Non-pigmented ciliary epithelial cell (primary cell): ENCODE measurements at regions not wholly inside any gene's neighbourhood (a gene's known extent, or its start where the extent isn't known, plus 50 kb on each side); places are given as distances from the start of the nearest gene placed in this dataset.
"Not testable (repeated sequence)": the region's sequence is repeated elsewhere in the genome, so short reads cannot be mapped to it uniquely, and the experiment has no call there.

Source experiments
- DNase-seq: peaks from one replicate; pipeline ENCODE4 v3.0.0-alpha.2; 2010; ENCODE audit warnings: low read depth

DNA sequence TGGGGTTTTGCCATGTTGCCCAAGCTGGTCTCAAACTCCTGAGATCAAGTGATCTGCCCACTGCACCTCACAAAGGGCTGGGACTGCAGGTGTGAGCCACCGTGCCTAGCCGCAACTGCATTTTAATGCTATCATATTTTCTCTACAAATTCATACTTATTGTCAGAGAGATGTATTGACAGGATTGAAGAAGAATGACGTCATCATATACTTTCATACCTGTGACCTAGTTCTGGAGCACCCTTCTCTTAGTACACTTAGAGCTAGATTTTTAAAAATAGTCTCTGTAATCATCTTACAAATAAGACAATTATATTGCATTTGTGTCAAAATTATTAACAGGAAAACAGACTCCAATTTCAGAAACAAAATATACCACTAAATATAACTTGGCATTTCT is 242.8 kb upstream of the PDZRN3 start:
- DNase-seq, result no peak

- DNase-seq, result no peak
Measured at GRCh38 chr3:73866846-73867245, 242.1 kb upstream of the PDZRN3 start.

DNA sequence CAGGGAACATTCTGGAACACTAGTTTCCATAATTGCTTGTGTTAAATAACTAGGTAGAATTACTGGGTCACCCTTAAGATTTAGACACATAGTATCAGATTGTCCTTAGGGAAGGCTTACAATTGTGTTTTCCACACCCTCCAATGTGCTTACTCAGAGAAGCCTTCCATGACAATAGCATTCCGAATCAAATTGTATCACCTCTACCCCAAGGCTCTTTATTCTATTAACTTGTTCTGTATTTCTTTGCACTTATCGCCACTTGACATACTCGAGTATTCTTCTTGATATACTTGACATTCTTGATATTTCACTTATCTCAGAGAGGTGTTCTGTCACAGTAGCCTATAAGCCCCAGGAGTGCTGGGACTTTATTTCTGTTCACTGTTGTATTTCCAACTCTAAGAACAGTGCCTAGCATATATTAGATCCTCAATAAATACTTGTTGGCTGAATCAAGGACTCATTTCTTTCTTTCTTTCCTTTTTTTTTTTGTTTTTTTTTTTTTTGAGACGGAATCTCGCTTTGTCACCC is 238.9 kb upstream of the PDZRN3 start:
- no peak for DNase-seq

GRCh38 chr3:73855813-73856212 is 231.1 kb upstream of the PDZRN3 start:
- no peak for DNase-seq

GRCh38 chr3:73848173-73848906 is 223.6 kb upstream of the PDZRN3 start:
- peak; percentile 10 for DNase-seq

- no peak for DNase-seq
Measured at GRCh38 chr3:73846951-73847350, 222.2 kb upstream of the PDZRN3 start.

DNA sequence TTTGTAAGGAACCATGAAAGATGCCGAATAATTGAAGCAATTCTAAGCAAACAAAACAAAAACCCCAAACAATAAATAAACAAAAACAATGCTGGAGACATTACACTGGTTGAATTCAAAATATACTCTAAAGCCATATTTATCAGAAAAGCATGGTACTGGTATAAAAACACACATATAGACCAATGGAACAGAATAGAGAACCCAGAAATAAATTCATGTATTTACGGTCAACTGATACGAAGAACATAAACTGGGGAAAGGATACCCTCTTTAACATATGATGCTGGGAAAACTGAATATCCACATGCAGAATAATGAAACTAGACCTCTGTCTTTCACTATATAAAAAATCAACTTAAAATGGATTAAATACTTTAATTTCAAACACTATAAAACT is 214.3 kb upstream of the PDZRN3 start:
- DNase-seq, result no peak

DNA sequence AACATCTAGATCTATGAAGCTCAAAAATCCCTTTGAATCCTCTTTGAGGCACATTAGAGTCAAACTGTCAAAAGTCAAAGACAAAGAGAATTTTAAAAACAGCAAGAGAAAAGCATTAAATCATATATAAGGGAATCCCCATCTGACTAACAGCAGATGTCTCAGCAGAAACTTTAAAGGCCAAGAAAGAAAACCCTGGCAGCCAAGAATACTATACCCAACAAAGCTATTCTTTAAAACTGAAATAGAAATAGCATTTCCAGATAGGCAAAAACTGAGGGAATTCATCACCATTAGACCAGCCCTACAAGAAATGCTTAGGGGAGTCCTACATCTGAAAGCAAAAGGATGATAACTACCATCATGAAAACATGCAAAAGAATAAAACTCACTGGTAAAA is 211.2 kb upstream of the PDZRN3 start:
- no peak for DNase-seq

- DNase-seq, result no peak
Measured at GRCh38 chr3:73832426-73832825, 207.7 kb upstream of the PDZRN3 start.

DNA sequence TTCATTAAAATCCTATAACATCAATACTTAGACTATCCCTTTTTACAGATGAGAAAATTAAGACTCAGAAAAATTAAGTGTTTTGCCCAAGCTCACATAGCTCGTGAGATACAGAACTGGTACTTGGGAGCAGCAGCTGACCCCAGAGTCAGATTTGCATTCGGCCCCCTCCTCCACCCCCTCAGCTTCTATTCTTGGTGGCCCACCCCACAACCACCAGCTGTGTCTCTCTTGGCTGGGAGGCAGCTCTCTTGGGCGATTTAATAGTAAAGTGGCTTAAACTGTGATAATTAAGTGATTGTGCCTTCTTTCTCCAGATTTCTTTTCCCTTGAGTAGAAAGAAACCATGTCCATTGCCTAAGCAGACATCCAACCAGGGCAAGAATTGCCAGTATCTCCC is 203.6 kb upstream of the PDZRN3 start:
- no peak for DNase-seq

DNA sequence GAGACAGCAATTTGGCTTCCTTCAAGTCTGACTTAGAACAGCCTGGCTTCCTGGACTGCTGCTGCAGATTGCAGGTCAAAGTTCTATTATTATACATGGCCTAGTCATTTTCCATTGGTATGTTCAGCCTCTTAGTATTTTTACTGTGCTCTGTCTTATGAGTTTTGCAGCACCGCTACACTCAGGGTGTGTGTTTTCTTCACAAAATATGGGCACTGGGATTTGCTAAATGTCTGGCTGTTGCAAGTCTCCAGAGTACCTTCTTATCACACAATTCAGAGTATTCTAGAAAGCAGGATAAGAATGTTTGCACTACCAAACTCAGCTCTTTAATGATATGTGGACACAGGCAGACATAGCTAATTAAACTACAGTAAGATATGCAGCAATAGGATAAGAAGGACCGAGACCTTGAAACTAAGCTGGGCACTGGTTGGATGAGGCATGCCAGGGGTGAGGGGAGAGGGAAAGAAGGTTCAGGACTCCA is 203.0 kb upstream of the PDZRN3 start:
- DNase-seq, result no peak

GRCh38 chr3:73827204-73827603 is 202.5 kb upstream of the PDZRN3 start:
- DNase-seq, result no peak

- not testable (repeated sequence) for DNase-seq
Measured at GRCh38 chr3:73820896-73821295, 196.2 kb upstream of the PDZRN3 start.

DNA sequence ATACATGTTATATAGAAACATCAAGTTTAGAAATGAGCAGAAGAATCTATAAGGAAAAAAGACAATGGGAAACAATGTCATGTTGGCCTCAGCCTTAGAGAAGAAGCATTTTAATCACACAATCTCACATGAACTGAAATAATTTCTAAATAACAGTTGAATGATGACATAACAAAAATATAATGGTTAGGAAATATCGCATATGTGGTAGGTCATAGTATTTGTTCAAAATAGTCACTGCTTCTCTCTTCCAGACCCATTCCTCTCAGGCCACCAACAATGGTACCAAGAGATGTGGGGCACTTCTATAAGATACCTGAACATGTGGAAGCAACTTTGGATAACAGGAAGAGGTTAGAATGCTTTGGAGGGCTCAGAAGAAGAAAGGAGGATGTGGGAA is 195.7 kb upstream of the PDZRN3 start:
- DNase-seq, result no peak

- DNase-seq, result no peak
Measured at GRCh38 chr3:73815966-73816365, 191.2 kb upstream of the PDZRN3 start.

- DNase-seq, result no peak
Measured at GRCh38 chr3:73813692-73814292, 189.1 kb upstream of the PDZRN3 start.

GRCh38 chr3:73813291-73813690 is 188.6 kb upstream of the PDZRN3 start:
- no peak for DNase-seq

GRCh38 chr3:73812054-73812453 is 187.3 kb upstream of the PDZRN3 start:
- DNase-seq, result no peak

- no peak for DNase-seq
Measured at GRCh38 chr3:73808862-73809509, 184.2 kb upstream of the PDZRN3 start.

DNA sequence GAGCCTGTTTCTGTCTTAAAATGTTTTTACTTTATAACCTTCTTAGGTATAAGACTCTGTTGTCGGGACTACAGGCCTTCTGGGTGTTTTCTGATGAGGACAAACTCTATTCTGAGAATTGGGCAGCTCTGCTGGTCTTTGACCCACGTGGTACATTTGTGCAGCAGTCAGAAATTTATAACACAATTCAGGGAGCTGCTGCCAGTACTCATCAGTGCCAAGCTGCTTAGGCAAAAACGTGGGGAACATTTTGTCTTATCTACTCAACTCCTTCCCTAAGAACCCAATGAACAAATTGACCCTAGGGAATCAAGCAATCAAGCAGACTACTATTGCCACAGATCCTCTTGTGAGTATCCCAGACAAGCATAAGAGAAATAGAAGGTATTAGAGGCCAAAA is 180.7 kb upstream of the PDZRN3 start:
- DNase-seq, result no peak

DNA sequence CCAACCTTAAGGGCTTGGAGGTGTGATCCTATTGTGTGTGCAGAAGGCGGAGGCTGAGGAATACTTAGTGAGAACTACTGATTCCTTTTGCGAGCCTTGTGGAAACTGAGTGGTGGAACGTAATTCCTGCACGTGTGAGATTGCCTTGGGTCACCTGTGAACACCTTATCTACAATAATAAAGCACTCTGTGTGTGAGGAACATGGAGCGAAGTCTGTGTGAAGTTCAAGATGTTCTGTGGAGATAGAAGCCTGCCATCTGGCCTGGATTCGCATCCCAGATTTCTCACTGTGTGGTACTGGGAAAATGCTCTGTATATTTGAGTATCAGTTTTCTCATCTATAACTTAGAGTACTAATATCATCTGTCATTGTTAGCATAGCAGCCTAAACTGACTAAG is 179.5 kb upstream of the PDZRN3 start:
- no peak for DNase-seq

GRCh38 chr3:73801444-73801843 is 176.7 kb upstream of the PDZRN3 start:
- DNase-seq, result no peak

DNA sequence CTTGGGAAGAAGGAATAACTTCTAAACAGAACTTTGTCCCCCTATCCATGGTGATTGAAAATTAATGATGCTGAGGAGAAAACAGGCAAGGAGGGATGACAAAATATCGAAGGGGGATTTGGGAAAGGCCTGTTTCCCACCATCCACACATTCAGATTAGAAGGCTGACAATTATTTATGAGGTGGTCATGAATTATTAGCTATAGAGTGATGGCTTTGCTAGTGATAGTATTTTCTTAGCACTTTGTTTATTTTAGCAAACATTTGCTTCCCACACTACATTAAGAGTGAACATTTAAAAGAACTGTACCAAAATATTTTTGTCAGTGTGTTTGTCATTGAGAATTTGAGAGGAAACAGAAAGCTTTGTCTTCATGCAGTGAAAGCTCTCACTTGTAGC is 172.6 kb upstream of the PDZRN3 start:
- DNase-seq, result no peak
